Endodermal cell (in vitro differentiated cells): ENCODE measurements at regions not wholly inside any gene's neighbourhood (a gene's known extent, or its start where the extent isn't known, plus 50 kb on each side); places are given as distances from the start of the nearest gene placed in this dataset.

ENCODE experiments used
- DNase-seq: peaks from one replicate; pipeline ENCODE4 v3.0.0-alpha.2; 2017
- H3K27ac ChIP-seq: 2 replicates; pipeline ENCODE4 v1.5.1; 2013; ENCODE audit warnings: mild to moderate bottlenecking, low read depth, low read length, moderate library complexity
- H3K27me3 ChIP-seq: 2 replicates; pipeline ENCODE4 v1.6.1; 2013; ENCODE audit warnings: mild to moderate bottlenecking, low read length, moderate library complexity; ENCODE audit not compliant: insufficient read depth, control insufficient read depth, poor library complexity, severe bottlenecking
- H3K36me3 ChIP-seq: 2 replicates; pipeline ENCODE4 v1.7.0; 2013; ENCODE audit warnings: mild to moderate bottlenecking, low read length, moderate library complexity; ENCODE audit not compliant: control insufficient read depth, insufficient read depth
- H3K4me1 ChIP-seq: one replicate; pipeline ENCODE4 v1.7.0; 2013; ENCODE audit warnings: low read length; ENCODE audit not compliant: control insufficient read depth, insufficient read depth
- H3K4me3 ChIP-seq: 2 replicates; pipeline ENCODE4 v1.5.1; 2013; ENCODE audit warnings: mild to moderate bottlenecking, low read length, moderate library complexity
- H3K9ac ChIP-seq: 2 replicates; pipeline ENCODE4 v1.6.1; 2013; ENCODE audit warnings: mild to moderate bottlenecking, low read length, moderate library complexity; ENCODE audit not compliant: poor library complexity, severe bottlenecking; ENCODE audit errors: extremely low read depth
- H3K9me3 ChIP-seq: 2 replicates; pipeline ENCODE4 v1.6.1; 2013; ENCODE audit warnings: mild to moderate bottlenecking, low read length, moderate library complexity; ENCODE audit not compliant: control insufficient read depth
- H3K27ac Mint-ChIP-seq: 2 replicates; pipeline ENCODE4 v1.8.0; 2020; ENCODE audit warnings: mixed read lengths
- H3K27me3 Mint-ChIP-seq: 2 replicates; pipeline ENCODE4 v1.8.0; 2021; ENCODE audit warnings: mild to moderate bottlenecking, mixed read lengths; ENCODE audit not compliant: insufficient read depth
- H3K36me3 Mint-ChIP-seq: 2 replicates; pipeline ENCODE4 v1.8.0; 2020; ENCODE audit warnings: low read depth, mixed read lengths
- H3K4me1 Mint-ChIP-seq: 2 replicates; pipeline ENCODE4 v1.8.0; 2020; ENCODE audit warnings: mixed read lengths
- H3K4me3 Mint-ChIP-seq: 2 replicates; pipeline ENCODE4 v1.8.0; 2020; ENCODE audit warnings: mild to moderate bottlenecking, moderate library complexity, mixed read lengths
- H3K9me3 Mint-ChIP-seq: 2 replicates; pipeline ENCODE4 v1.8.0; 2020; ENCODE audit warnings: mild to moderate bottlenecking, mixed read lengths
- WGBS, 2 experiments: methylation state at CpG; one replicate each; pipeline versions ENCODE4 v1.1.5 to v1.1.7; 2013; ENCODE audit warnings: missing lambda C conversion rate in 2 of 2, mixed read lengths in 1 of 2; ENCODE audit not compliant: insufficient coverage in 1 of 2, insufficient read length in 1 of 2; 5-methylcytosine and 5-hydroxymethylcytosine counted together
- TF ChIP-seq, protein P1 (sequence below): fragments of 200-600 bp; sonication (generic); conservative IDR thresholded peaks from 2 replicates; pipeline ENCODE4 v1.5.0; 2021; ENCODE audit warnings: antibody characterized with exemption, mild to moderate bottlenecking

DNA sequence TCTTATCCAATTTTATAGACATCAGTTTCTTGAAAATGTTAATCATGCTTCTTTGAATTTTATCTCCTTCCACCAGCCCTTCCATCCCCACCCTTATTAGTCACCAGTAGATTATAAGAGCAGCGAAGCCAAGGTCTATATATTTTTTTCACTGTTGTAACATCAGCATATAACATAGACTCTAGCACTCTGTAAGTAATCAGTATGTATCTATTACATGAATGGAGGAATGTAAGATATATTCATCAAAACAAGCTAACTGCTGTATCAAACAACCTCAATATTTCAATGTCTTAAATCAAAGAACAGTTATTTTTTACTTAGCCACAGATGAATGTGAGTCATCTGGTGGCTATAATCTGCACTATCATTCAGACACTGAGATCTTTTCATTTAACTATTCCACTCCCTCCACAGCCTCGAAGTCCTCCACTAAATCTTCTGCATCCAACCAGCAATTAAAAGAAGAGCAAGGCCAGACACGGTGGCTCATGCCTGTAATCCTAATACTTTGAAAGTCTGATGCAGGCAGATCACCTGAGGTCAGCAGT is 178.9 kb downstream of the CENPC start:
- TF ChIP-seq, protein P1, sequence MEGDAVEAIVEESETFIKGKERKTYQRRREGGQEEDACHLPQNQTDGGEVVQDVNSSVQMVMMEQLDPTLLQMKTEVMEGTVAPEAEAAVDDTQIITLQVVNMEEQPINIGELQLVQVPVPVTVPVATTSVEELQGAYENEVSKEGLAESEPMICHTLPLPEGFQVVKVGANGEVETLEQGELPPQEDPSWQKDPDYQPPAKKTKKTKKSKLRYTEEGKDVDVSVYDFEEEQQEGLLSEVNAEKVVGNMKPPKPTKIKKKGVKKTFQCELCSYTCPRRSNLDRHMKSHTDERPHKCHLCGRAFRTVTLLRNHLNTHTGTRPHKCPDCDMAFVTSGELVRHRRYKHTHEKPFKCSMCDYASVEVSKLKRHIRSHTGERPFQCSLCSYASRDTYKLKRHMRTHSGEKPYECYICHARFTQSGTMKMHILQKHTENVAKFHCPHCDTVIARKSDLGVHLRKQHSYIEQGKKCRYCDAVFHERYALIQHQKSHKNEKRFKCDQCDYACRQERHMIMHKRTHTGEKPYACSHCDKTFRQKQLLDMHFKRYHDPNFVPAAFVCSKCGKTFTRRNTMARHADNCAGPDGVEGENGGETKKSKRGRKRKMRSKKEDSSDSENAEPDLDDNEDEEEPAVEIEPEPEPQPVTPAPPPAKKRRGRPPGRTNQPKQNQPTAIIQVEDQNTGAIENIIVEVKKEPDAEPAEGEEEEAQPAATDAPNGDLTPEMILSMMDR = no peak
- H3K27ac Mint-ChIP-seq = no peak overlapping the region
- 66 to 78% methylated on average over 2 to 3 of the region's 3 CpGs for WGBS, 2 experiments

DNA sequence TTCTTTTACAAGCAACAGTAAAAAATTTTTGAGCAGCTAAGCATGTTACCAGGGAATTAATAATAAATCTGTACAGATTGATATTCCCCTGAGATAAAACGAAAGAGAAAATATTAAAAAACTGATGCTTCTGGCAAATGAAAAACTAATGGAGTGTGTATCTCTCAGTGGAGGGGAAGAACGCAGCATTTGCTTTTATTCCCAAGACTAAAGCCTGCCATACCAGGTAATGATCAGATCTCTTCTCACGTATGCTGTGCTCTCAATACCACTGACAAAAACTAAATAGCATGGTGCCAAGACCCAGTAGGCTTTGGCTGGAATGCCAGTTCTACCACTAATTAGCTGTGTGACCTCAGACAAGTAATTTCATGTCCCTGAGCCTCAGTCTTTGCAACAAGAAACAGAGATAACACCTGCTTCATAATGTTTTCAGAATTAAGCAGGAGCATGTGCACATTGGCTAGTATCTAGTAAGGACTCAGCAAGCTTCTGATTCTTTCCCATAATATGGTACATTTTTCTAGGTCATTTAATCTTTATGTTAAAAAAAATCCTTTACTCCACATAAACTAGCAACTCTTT is 179.6 kb downstream of the CENPC start:
- H3K36me3 ChIP-seq = no peaks in the 10 kb centered on the region
- H3K27me3 ChIP-seq = no peaks in the 10 kb centered on the region
- H3K9ac ChIP-seq = no peak overlapping the region
- H3K27ac ChIP-seq = no peak overlapping the region
- H3K4me1 ChIP-seq = no peaks in the 10 kb centered on the region
- H3K36me3 Mint-ChIP-seq = no peaks in the 10 kb centered on the region
- TF ChIP-seq, protein P1 = no peak
- no peak overlapping the region for H3K4me3 ChIP-seq
- DNase-seq = no peak
- no peaks in the 10 kb centered on the region for H3K4me1 Mint-ChIP-seq
- H3K27me3 Mint-ChIP-seq = no peaks in the 10 kb centered on the region
- H3K9me3 ChIP-seq = no peaks in the 10 kb centered on the region
- no peaks in the 10 kb centered on the region for H3K9me3 Mint-ChIP-seq
- no peak overlapping the region for H3K4me3 Mint-ChIP-seq
- 92 to 94% methylated on average over 3 of the region's 3 CpGs for WGBS, 2 experiments
- no peak overlapping the region for H3K27ac Mint-ChIP-seq

More for the DNA sequence above, 178.9 kb downstream of the CENPC start:
- Histone ChIP-seq H3K27ac (no peak overlapping the region), H3K4me1 (no peaks in the 10 kb centered on the region), H3K9me3 (no peaks in the 10 kb centered on the region), H3K36me3 (no peaks in the 10 kb centered on the region), H3K4me3 (no peak overlapping the region), H3K27me3 (no peaks in the 10 kb centered on the region), H3K9ac (no peak overlapping the region)
- DNase-seq = no peak
- H3K4me3 Mint-ChIP-seq = no peak overlapping the region
- H3K4me1 Mint-ChIP-seq = no peaks in the 10 kb centered on the region
- H3K27me3 Mint-ChIP-seq = no peaks in the 10 kb centered on the region
- H3K9me3 Mint-ChIP-seq = no peaks in the 10 kb centered on the region
- H3K36me3 Mint-ChIP-seq = no peaks in the 10 kb centered on the region

DNA sequence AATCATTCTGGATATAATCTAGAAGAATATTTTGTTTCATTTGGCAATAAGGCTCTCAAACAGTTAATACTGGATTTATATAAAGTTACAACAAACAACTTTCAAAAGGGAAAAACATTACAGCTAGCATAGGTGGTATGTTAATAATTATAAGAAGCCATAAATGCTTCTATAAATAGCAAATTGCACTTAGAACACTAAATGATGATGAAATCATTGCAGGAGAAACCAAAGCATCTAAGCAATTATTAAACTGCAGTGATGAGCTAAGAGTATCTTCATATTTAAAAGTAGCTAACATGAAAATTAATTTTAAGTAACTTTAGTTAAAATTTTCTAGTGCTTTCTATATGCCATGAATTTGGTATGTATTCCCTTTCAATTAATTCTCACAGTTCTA is 189.5 kb downstream of the CENPC start:
- Histone ChIP-seq H3K36me3 (no peaks in the 10 kb centered on the region), H3K9ac (no peak overlapping the region), H3K4me3 (no peak overlapping the region), H3K27ac (no peak overlapping the region), H3K9me3 (peaks cover 25% of the 10 kb centered on the region), H3K4me1 (no peaks in the 10 kb centered on the region), H3K27me3 (no peaks in the 10 kb centered on the region)
- DNase-seq = no peak
- TF ChIP-seq, protein P1 = no peak
- H3K36me3 Mint-ChIP-seq = peaks cover 10% of the 10 kb centered on the region
- no peaks in the 10 kb centered on the region for H3K4me1 Mint-ChIP-seq
- peaks cover 21% of the 10 kb centered on the region for H3K9me3 Mint-ChIP-seq
- H3K27ac Mint-ChIP-seq = no peak overlapping the region
- H3K4me3 Mint-ChIP-seq = no peak overlapping the region
- no peaks in the 10 kb centered on the region for H3K27me3 Mint-ChIP-seq
